ENCODE measurements at regions not wholly inside any gene's neighbourhood (a gene's known extent, or its start where the extent isn't known, plus 50 kb on each side); places are given as distances from the start of the nearest gene placed in this dataset.

DNA sequence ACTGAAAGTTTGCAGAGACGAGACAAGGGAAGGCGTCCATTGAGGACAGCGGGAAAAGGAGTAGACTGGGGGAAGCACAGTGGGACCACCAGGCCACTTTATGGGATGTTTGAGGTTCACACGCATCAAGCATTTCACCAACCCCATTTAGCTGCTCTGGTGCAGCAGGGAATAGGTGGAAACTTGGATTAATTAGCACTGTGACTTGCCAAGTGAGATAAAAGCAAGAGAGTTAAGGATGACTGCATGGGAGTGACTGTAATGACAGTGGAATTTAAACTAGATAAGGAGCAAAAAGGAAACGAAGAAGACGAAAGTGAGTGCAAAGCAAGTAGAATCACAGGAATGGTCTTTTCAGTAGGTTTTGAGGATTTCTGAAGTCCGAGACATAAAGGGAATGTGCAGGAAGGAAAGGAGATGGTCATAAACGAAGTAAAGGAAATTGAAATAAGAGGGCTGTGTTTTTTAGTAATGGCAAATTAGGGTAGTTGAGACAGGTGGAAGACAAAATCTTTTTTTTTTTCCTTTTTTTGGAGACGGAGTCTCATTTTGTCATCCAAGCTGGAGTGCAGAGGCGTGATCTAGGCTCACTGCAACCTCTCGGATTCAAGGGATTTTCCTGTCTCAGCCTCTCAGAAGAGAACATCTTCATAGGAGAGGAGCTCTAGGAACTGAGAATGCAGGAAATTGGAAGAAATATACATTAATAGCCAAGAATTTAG is 119.0 kb upstream of the MAP9 start:
- TF ChIP-seq, protein P1, sequence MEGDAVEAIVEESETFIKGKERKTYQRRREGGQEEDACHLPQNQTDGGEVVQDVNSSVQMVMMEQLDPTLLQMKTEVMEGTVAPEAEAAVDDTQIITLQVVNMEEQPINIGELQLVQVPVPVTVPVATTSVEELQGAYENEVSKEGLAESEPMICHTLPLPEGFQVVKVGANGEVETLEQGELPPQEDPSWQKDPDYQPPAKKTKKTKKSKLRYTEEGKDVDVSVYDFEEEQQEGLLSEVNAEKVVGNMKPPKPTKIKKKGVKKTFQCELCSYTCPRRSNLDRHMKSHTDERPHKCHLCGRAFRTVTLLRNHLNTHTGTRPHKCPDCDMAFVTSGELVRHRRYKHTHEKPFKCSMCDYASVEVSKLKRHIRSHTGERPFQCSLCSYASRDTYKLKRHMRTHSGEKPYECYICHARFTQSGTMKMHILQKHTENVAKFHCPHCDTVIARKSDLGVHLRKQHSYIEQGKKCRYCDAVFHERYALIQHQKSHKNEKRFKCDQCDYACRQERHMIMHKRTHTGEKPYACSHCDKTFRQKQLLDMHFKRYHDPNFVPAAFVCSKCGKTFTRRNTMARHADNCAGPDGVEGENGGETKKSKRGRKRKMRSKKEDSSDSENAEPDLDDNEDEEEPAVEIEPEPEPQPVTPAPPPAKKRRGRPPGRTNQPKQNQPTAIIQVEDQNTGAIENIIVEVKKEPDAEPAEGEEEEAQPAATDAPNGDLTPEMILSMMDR (conservative IDR thresholded peaks at IDR 0.05; ENCODE audit: low read length): no peak
- H3K4me3 ChIP-seq (ENCODE audit: low read length): no peak overlapping the region
- no peak for DNase-seq (ENCODE audit: low read depth)

DNA sequence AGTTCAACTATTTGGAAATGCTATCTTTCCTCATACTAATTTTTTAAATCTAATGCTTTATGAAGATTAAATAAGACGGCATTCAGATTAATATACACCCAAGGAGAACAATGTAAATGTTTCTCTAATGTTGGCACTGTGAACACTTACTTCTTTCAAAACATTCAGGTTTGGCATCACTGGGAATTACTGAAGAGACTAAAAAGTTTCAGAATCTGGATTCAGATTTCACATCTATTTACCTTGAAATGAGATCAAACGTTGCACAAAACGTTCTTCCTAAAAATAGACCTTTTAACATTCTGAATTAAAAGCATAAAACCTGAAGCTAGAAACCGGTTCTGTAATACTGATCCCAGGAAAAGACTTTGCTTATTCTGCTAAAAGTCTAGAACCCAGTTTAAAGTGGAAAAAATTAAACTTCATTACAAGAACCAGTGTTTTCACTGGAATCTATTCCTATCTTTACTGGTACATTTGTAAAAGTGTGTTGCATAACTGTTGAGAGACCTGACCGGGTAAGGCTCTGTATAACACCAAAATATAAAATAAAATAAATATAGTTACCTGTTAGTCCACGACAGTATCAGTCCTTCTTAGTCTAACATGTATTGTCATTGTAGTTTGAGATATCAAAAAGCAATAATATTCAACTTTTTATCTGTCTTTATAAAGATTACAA is 117.4 kb upstream of the MAP9 start:
- no peak for DNase-seq (ENCODE audit: low read depth)
- H3K4me3 ChIP-seq (ENCODE audit: low read length): no peak overlapping the region
- TF ChIP-seq, protein P1 (conservative IDR thresholded peaks at IDR 0.05; ENCODE audit: low read length): no peak

GRCh38 chr4:155491336-155492120 is 114.8 kb upstream of the MAP9 start:
- TF ChIP-seq, protein P1 (conservative IDR thresholded peaks at IDR 0.05; ENCODE audit: low read length): no peak
- H3K4me3 ChIP-seq (ENCODE audit: low read length): no peak overlapping the region
- DNase-seq (ENCODE audit: low read depth): no peak

- no peak overlapping the region for H3K4me3 ChIP-seq (ENCODE audit: low read length)
- DNase-seq (ENCODE audit: low read depth): no peak
- TF ChIP-seq, protein P1 (conservative IDR thresholded peaks at IDR 0.05; ENCODE audit: low read length): no peak
These were observed 112.5 kb upstream of the MAP9 start for GRCh38 chr4:155489271-155489670.

DNA sequence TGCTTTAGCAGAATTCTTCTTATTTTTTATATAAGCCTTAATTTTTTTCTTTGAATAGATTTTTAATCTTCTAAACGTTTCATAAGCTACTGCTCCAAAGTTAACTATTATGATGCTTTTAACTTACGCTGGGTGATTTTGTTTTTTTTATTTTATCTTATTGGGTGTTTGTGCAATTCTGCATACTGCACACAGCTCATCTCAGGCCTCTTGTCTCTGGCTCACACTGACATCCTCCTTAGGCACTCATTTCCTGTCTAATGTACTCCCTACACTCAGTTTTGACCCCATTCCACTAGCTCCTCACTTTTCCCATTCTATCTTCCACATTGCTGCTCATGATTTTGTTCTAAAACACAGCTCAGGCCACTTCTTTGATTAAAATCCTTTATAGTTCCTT is 111.9 kb upstream of the MAP9 start:
- DNase-seq (ENCODE audit: low read depth): no peak
- no peak overlapping the region for H3K4me3 ChIP-seq (ENCODE audit: low read length)
- TF ChIP-seq, protein P1 (conservative IDR thresholded peaks at IDR 0.05; ENCODE audit: low read length): no peak

- DNase-seq (ENCODE audit: low read depth): no peak
- H3K4me3 ChIP-seq (ENCODE audit: low read length): no peak overlapping the region
- TF ChIP-seq, protein P1 (conservative IDR thresholded peaks at IDR 0.05; ENCODE audit: low read length): no peak
These were observed 110.4 kb upstream of the MAP9 start for GRCh38 chr4:155487210-155487609.
